ENCODE measurements at regions not wholly inside any gene's neighbourhood (a gene's known extent, or its start where the extent isn't known, plus 50 kb on each side); places are given as distances from the start of the nearest gene placed in this dataset.

DNA sequence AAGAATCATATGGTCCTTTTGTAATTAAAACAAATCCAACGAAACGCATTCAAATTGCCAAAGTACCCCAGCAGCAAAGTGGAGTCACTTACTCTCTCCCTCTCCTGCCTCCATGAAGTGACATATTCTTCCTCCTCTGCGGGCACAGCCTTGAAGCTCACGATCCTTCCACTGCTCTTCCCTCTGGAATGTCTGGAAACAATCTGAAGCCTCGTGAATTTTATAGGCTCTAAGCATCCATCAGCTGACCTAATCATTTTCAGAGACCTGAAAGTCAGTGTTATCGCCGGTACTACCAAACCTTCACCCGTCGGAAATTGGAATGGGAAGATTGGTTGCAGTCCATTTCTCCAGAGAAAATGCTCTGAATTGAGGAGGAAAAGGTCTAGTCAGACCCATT is 134.5 kb upstream of the FOXF1 start:
- DNase-seq, result no peak
- TF ChIP-seq, protein P1, sequence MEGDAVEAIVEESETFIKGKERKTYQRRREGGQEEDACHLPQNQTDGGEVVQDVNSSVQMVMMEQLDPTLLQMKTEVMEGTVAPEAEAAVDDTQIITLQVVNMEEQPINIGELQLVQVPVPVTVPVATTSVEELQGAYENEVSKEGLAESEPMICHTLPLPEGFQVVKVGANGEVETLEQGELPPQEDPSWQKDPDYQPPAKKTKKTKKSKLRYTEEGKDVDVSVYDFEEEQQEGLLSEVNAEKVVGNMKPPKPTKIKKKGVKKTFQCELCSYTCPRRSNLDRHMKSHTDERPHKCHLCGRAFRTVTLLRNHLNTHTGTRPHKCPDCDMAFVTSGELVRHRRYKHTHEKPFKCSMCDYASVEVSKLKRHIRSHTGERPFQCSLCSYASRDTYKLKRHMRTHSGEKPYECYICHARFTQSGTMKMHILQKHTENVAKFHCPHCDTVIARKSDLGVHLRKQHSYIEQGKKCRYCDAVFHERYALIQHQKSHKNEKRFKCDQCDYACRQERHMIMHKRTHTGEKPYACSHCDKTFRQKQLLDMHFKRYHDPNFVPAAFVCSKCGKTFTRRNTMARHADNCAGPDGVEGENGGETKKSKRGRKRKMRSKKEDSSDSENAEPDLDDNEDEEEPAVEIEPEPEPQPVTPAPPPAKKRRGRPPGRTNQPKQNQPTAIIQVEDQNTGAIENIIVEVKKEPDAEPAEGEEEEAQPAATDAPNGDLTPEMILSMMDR (conservative IDR thresholded peaks at IDR 0.05), result no peak
- no peak for TF ChIP-seq EZH2 (IDR thresholded peaks at IDR 0.05; ENCODE audit: low read depth)
- Histone ChIP-seq H3K36me3 (ENCODE audit: low read depth) (no peaks in the 10 kb centered on the region), H3F3A (ENCODE audit: insufficient read depth, low read depth) (no peaks in the 10 kb centered on the region), H3K4me2 (no peak overlapping the region), H3K27ac (no peak overlapping the region), H2AFZ (no peak overlapping the region), H3K4me3 (no peak overlapping the region), H3K27me3 (ENCODE audit: insufficient read depth, low read depth) (peaks cover 99% of the 10 kb centered on the region), H3K9me3 (ENCODE audit: insufficient read depth, low read depth) (no peaks in the 10 kb centered on the region), H3K4me1 (replicated peaks; ENCODE audit: insufficient read depth) (no peaks in the 10 kb centered on the region), H3K9me2 (ENCODE audit: insufficient read depth) (no peaks in the 10 kb centered on the region), H3K79me2 (ENCODE audit: low read depth) (no peaks in the 10 kb centered on the region), H4K20me1 (ENCODE audit: insufficient read depth) (no peaks in the 10 kb centered on the region)
- no TSS peak for BruUV-seq (replicated peaks)
- CTCF ChIA-PET, result no interaction called here
- POLR2A ChIA-PET (ENCODE audit: unreplicated experiment), result no interaction called here
- intact Hi-C loops (cut with micrococcal nuclease; ENCODE audit: unreplicated experiment), result no loop called here

DNA sequence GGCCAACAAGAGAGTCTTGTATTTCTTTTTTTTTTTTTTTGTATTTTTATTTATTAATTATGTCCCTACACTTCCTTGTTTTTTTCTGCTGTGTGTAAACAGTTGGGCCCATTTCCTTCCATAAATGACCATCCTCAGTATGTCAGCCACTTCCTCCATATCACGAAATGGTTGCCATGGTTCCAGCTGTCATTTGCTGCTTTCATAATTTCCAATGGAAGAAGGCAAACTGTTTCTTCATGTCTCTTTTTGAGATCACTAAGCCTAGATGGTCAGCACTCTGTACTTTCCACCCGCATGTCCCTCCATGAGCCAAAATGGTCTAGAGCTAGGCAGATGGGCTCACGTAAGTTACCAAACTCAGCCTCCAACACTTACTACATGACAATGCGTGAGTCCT is 133.5 kb upstream of the FOXF1 start:
- H3K79me2 ChIP-seq (ENCODE audit: low read depth), result no peaks in the 10 kb centered on the region
- no peak overlapping the region for H3K4me2 ChIP-seq
- intact Hi-C loops (cut with micrococcal nuclease; ENCODE audit: unreplicated experiment), result no loop called here
- BruUV-seq (replicated peaks), result no TSS peak
- ChIA-PET CTCF (no interaction called here), POLR2A (ENCODE audit: unreplicated experiment) (no interaction called here)
- no peaks in the 10 kb centered on the region for H4K20me1 ChIP-seq (ENCODE audit: insufficient read depth)
- no peak for DNase-seq
- H3K9me2 ChIP-seq (ENCODE audit: insufficient read depth), result no peaks in the 10 kb centered on the region
- H2AFZ ChIP-seq, result no peak overlapping the region
- no peak overlapping the region for H3K27ac ChIP-seq
- no peak overlapping the region for H3K4me3 ChIP-seq
- no peak for TF ChIP-seq EZH2 (IDR thresholded peaks at IDR 0.05; ENCODE audit: low read depth)
- TF ChIP-seq, protein P1 (conservative IDR thresholded peaks at IDR 0.05), result no peak
- peaks cover 99% of the 10 kb centered on the region for H3K27me3 ChIP-seq (ENCODE audit: insufficient read depth, low read depth)
- H3K4me1 ChIP-seq (replicated peaks; ENCODE audit: insufficient read depth), result no peaks in the 10 kb centered on the region
- H3K9me3 ChIP-seq (ENCODE audit: insufficient read depth, low read depth), result no peaks in the 10 kb centered on the region
- no peaks in the 10 kb centered on the region for H3F3A ChIP-seq (ENCODE audit: insufficient read depth, low read depth)
- H3K36me3 ChIP-seq (ENCODE audit: low read depth), result no peaks in the 10 kb centered on the region

DNA sequence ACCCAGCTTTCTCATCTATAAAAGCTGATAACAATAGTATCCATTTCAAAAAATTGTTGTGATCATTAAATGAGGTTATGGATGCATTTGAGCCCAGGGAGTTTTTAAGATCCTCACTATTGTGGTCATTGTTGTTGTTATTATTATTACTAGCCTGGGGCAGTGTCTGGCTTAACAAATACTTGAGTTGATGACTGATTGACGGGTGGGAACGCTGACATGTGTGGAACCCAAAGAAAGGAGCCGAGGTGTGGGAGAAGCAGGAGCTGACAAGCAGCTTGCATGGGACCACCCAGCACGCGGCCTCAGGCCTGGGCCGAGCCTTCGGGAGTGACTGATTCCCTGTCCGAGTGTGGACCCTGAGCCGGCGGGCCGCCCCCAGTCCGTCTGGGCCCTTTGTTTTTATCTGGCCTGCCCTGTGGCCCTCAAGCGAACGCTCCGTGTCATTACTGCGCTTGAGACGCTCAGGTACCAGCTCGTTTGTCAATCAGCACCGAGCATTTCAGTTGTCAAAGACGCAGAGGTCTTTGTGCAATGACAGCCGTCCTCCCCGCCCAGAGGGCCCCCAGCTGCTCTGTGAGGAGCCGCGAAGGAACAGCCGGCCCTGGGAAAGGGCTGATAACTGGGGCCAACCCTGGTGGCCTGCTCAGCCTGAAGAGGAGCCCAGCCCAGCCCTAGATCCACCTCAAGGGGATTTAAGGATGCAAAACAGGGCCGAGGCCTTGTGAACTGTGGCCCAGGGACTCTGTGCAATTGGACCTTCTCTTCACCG is 132.9 kb upstream of the FOXF1 start:
- no TSS peak for BruUV-seq (replicated peaks)
- Histone ChIP-seq H3K4me2 (no peak overlapping the region), H3K9me2 (ENCODE audit: insufficient read depth) (no peaks in the 10 kb centered on the region), H3K4me3 (no peak overlapping the region), H2AFZ (no peak overlapping the region), H3F3A (ENCODE audit: insufficient read depth, low read depth) (no peaks in the 10 kb centered on the region), H3K79me2 (ENCODE audit: low read depth) (no peaks in the 10 kb centered on the region), H3K27me3 (ENCODE audit: insufficient read depth, low read depth) (peaks cover 99% of the 10 kb centered on the region), H3K36me3 (ENCODE audit: low read depth) (no peaks in the 10 kb centered on the region), H4K20me1 (ENCODE audit: insufficient read depth) (no peaks in the 10 kb centered on the region), H3K27ac (no peak overlapping the region), H3K9me3 (ENCODE audit: insufficient read depth, low read depth) (no peaks in the 10 kb centered on the region), H3K4me1 (replicated peaks; ENCODE audit: insufficient read depth) (no peaks in the 10 kb centered on the region)
- ChIA-PET POLR2A (ENCODE audit: unreplicated experiment) (no interaction called here), CTCF (no interaction called here)
- intact Hi-C loops (cut with micrococcal nuclease; ENCODE audit: unreplicated experiment), result no loop called here
- no peak for DNase-seq
- TF ChIP-seq, protein P1 (conservative IDR thresholded peaks at IDR 0.05), result no peak
- TF ChIP-seq EZH2 (IDR thresholded peaks at IDR 0.05; ENCODE audit: low read depth), result no peak

Data from PC-9 (cell line).